ENCODE measurements at regions not wholly inside any gene's neighbourhood (a gene's known extent, or its start where the extent isn't known, plus 50 kb on each side); places are given as distances from the start of the nearest gene placed in this dataset.

- ChIA-PET POLR2A (no interaction called here), CTCF (no interaction called here)
- Histone ChIP-seq H3K4me1 (ENCODE audit: control insufficient read depth, insufficient read depth, low read length) (no peaks in the 10 kb centered on the region), H3K27me3 (ENCODE audit: control insufficient read depth, insufficient read depth, low read length) (no peaks in the 10 kb centered on the region), H3K9me3 (ENCODE audit: control insufficient read depth, insufficient read depth, low read depth, low read length) (no peaks in the 10 kb centered on the region), H3K4me3 (ENCODE audit: low read depth in 2 of 2, low read length in 2 of 2) (no peak overlapping the region), H3K27ac (ENCODE audit: low read length) (no peak overlapping the region), H3K36me3 (ENCODE audit: control insufficient read depth, insufficient read depth, low read length) (no peaks in the 10 kb centered on the region)
- BruUV-seq (replicated peaks): no TSS peak
- intact Hi-C loops (cut with micrococcal nuclease; ENCODE audit: unreplicated experiment): no loop called here
- no peak for TF ChIP-seq TCF7L2 (IDR thresholded peaks at IDR 0.05; ENCODE audit: low read depth, low read length)
- TF ChIP-seq CTCF (IDR thresholded peaks at IDR 0.05): no peak
- TF ChIP-seq POLR2AphosphoS5 (IDR thresholded peaks at IDR 0.05; ENCODE audit: low read depth, low read length): no peak
- no peak for TF ChIP-seq SIN3A (IDR thresholded peaks at IDR 0.05; ENCODE audit: borderline replicate concordance, insufficient read depth, low read depth, low read length)
- no peak for ATAC-seq
- no peak for DNase-seq (ENCODE audit: low read depth, low spot score)
- in situ Hi-C loops (cut with HindIII; ENCODE audit: low pct_unique_long_range_greater_than_20kb, low sequenced_read_pairs): no loop called here
These were observed 103.7 kb upstream of the PDC start for GRCh38 chr1:186564582-186564981.

GRCh38 chr1:186559601-186560116 lies 98.7 kb upstream of the PDC start:
- no peaks in the 10 kb centered on the region for H3K4me1 ChIP-seq (ENCODE audit: control insufficient read depth, insufficient read depth, low read length)
- H3K27me3 ChIP-seq (ENCODE audit: control insufficient read depth, insufficient read depth, low read length): no peaks in the 10 kb centered on the region
- H3K36me3 ChIP-seq (ENCODE audit: control insufficient read depth, insufficient read depth, low read length): no peaks in the 10 kb centered on the region
- H3K27ac ChIP-seq (ENCODE audit: low read length): no peak overlapping the region
- no TSS peak for BruUV-seq (replicated peaks)
- ChIA-PET CTCF (no interaction called here), POLR2A (no interaction called here)
- H3K9me3 ChIP-seq (ENCODE audit: control insufficient read depth, insufficient read depth, low read depth, low read length): no peaks in the 10 kb centered on the region
- no peak overlapping the region for H3K4me3 ChIP-seq (ENCODE audit: low read depth in 2 of 2, low read length in 2 of 2)
- intact Hi-C loops (cut with micrococcal nuclease; ENCODE audit: unreplicated experiment) (no loop called here), in situ Hi-C loops (cut with HindIII; ENCODE audit: low pct_unique_long_range_greater_than_20kb, low sequenced_read_pairs) (no loop called here)
- no peak for ATAC-seq
- DNase-seq (ENCODE audit: low read depth, low spot score): no peak
- TF ChIP-seq REST (IDR thresholded peaks at IDR 0.05; ENCODE audit: insufficient read depth in 1 of 2, low read depth in 2 of 2, low read length in 1 of 2) (no peak), SIN3A (IDR thresholded peaks at IDR 0.05; ENCODE audit: borderline replicate concordance, insufficient read depth, low read depth, low read length) (no peak), CTCF (IDR thresholded peaks at IDR 0.05) (no peak), TCF7L2 (IDR thresholded peaks at IDR 0.05; ENCODE audit: low read depth, low read length) (no peak), POLR2AphosphoS5 (IDR thresholded peaks at IDR 0.05; ENCODE audit: low read depth, low read length) (no peak)
